Hepatocyte (in vitro differentiated cells): ENCODE measurements at regions not wholly inside any gene's neighbourhood (a gene's known extent, or its start where the extent isn't known, plus 50 kb on each side); places are given as distances from the start of the nearest gene placed in this dataset.

Experiments used
- DNase-seq: peaks from one replicate; pipeline ENCODE4 v3.0.0-alpha.2; 2016; ENCODE audit warnings: low spot score
- H2AFZ ChIP-seq: fragments of 200-600 bp; sonication (generic); 2 replicates; pipeline ENCODE4 v1.6.0; 2016; ENCODE audit warnings: antibody characterized with exemption, mild to moderate bottlenecking
- H3K27ac ChIP-seq: fragments of 200-600 bp; sonication (generic); 2 replicates; pipeline ENCODE4 v1.5.1; 2016; ENCODE audit warnings: mild to moderate bottlenecking
- H3K27me3 ChIP-seq: fragments of 200-600 bp; sonication (generic); 2 replicates; pipeline ENCODE4 v1.6.1; 2016
- H3K36me3 ChIP-seq: fragments of 200-600 bp; sonication (generic); replicated peaks from 2 replicates; pipeline ENCODE4 v1.5.1; 2016; ENCODE audit warnings: low read depth; ENCODE audit not compliant: insufficient read depth
- H3K4me1 ChIP-seq: fragments of 200-600 bp; sonication (generic); 2 replicates; pipeline ENCODE4 v1.5.1; 2016; ENCODE audit warnings: mild to moderate bottlenecking, moderate library complexity; ENCODE audit not compliant: insufficient read depth
- H3K4me2 ChIP-seq: fragments of 200-600 bp; sonication (generic); 2 replicates; pipeline ENCODE4 v1.6.0; 2016
- H3K4me3 ChIP-seq: fragments of 200-600 bp; sonication (generic); 2 replicates; pipeline ENCODE4 v1.5.1; 2016; ENCODE audit warnings: mild to moderate bottlenecking
- H3K79me2 ChIP-seq: fragments of 200-600 bp; sonication (generic); 2 replicates; pipeline ENCODE4 v1.6.0; 2017; ENCODE audit warnings: mild to moderate bottlenecking
- H3K9me2 ChIP-seq: fragments of 200-600 bp; sonication (generic); replicated peaks from 2 replicates; pipeline ENCODE4 v1.6.0; 2017; ENCODE audit warnings: mild to moderate bottlenecking; ENCODE audit not compliant: insufficient read depth
- H3K9me3 ChIP-seq: fragments of 200-600 bp; sonication (generic); 2 replicates; pipeline ENCODE4 v1.5.1; 2016; ENCODE audit warnings: low read depth, mild to moderate bottlenecking
- H4K20me1 ChIP-seq: fragments of 200-600 bp; sonication (generic); 2 replicates; pipeline ENCODE4 v1.6.0; 2016; ENCODE audit warnings: mild to moderate bottlenecking; ENCODE audit not compliant: insufficient read depth, poor library complexity, severe bottlenecking
- CTCF ChIP-seq: fragments of 200-600 bp; sonication (generic); IDR thresholded peaks from 2 replicates; pipeline ENCODE4 v1.5.1; 2016; ENCODE audit warnings: antibody characterized with exemption, mild to moderate bottlenecking; ENCODE audit not compliant: poor library complexity
- EZH2 ChIP-seq: fragments of 200-600 bp; sonication (generic); IDR thresholded peaks from 2 replicates; pipeline ENCODE4 v1.6.1; 2016; ENCODE audit warnings: antibody characterized with exemption, mild to moderate bottlenecking, borderline replicate concordance
- EZH2phosphoT487 ChIP-seq: fragments of 200-600 bp; sonication (generic); IDR thresholded peaks from one replicate; pipeline ENCODE4 v1.6.1; 2018; ENCODE audit warnings: antibody characterized with exemption, mild to moderate bottlenecking, low read depth, moderate library complexity; ENCODE audit not compliant: unreplicated experiment, severe bottlenecking
- WGBS: methylation state at CpG from one replicate; pipeline ENCODE4 v1.1.6; 2016; ENCODE audit warnings: low lambda C conversion rate; ENCODE audit errors: missing lambda C conversion rate; 5-methylcytosine and 5-hydroxymethylcytosine counted together

- no peak overlapping the region for H3K4me2 ChIP-seq
- no peaks in the 10 kb centered on the region for H3K36me3 ChIP-seq
- H3K27ac ChIP-seq = no peak overlapping the region
- no peaks in the 10 kb centered on the region for H3K9me3 ChIP-seq
- TF ChIP-seq EZH2 = no peak
- no peak for TF ChIP-seq CTCF
- TF ChIP-seq EZH2phosphoT487 = no peak
- H2AFZ ChIP-seq = no peak overlapping the region
- H3K27me3 ChIP-seq = no peaks in the 10 kb centered on the region
- no peak for DNase-seq
- H3K79me2 ChIP-seq = no peaks in the 10 kb centered on the region
- 70% methylated on average over 4 of the region's 4 CpGs for WGBS
- H3K9me2 ChIP-seq = no peaks in the 10 kb centered on the region
- H3K4me1 ChIP-seq = peaks cover 30% of the 10 kb centered on the region
- H4K20me1 ChIP-seq = no peaks in the 10 kb centered on the region
- H3K4me3 ChIP-seq = no peak overlapping the region
These were observed 212.6 kb upstream of the HTR1E start for GRCh38 chr6:86724695-86725094.

- Histone ChIP-seq H3K9me3 (no peaks in the 10 kb centered on the region), H3K4me1 (peaks cover 30% of the 10 kb centered on the region), H3K9me2 (no peaks in the 10 kb centered on the region), H3K4me2 (peak overlapping the region; percentile 55), H4K20me1 (no peaks in the 10 kb centered on the region), H3K79me2 (no peaks in the 10 kb centered on the region), H3K27ac (peak overlapping the region; percentile 74), H2AFZ (no peak overlapping the region), H3K27me3 (no peaks in the 10 kb centered on the region), H3K36me3 (no peaks in the 10 kb centered on the region), H3K4me3 (no peak overlapping the region)
- WGBS = 15% methylated on average over 4 of the region's 4 CpGs
- DNase-seq = no peak
- TF ChIP-seq EZH2 = no peak
- no peak for TF ChIP-seq EZH2phosphoT487
- TF ChIP-seq CTCF = no peak
These were observed 213.6 kb upstream of the HTR1E start for GRCh38 chr6:86723729-86724128.

- Histone ChIP-seq H4K20me1 (no peaks in the 10 kb centered on the region), H3K4me1 (peaks cover 30% of the 10 kb centered on the region), H2AFZ (peak overlapping the region; percentile 18), H3K4me3 (no peak overlapping the region), H3K9me3 (no peaks in the 10 kb centered on the region), H3K4me2 (peak overlapping the region; percentile 55), H3K79me2 (no peaks in the 10 kb centered on the region), H3K36me3 (no peaks in the 10 kb centered on the region), H3K9me2 (no peaks in the 10 kb centered on the region), H3K27me3 (no peaks in the 10 kb centered on the region), H3K27ac (peak overlapping the region; percentile 74)
- TF ChIP-seq EZH2phosphoT487 = no peak
- no peak for TF ChIP-seq EZH2
- TF ChIP-seq CTCF = no peak
- DNase-seq = no peak
- 16% methylated on average over 3 of the region's 3 CpGs for WGBS
These were observed 214.2 kb upstream of the HTR1E start for GRCh38 chr6:86723151-86723550.

GRCh38 chr6:86722131-86722530 is 215.2 kb upstream of the HTR1E start:
- DNase-seq = no peak
- no peak overlapping the region for H2AFZ ChIP-seq
- no peaks in the 10 kb centered on the region for H3K27me3 ChIP-seq
- H3K4me2 ChIP-seq = no peak overlapping the region
- no peak overlapping the region for H3K4me3 ChIP-seq
- no peaks in the 10 kb centered on the region for H3K36me3 ChIP-seq
- H3K27ac ChIP-seq = peak overlapping the region; percentile 74
- no peaks in the 10 kb centered on the region for H3K9me2 ChIP-seq
- H3K79me2 ChIP-seq = no peaks in the 10 kb centered on the region
- H3K9me3 ChIP-seq = no peaks in the 10 kb centered on the region
- H3K4me1 ChIP-seq = peaks cover 30% of the 10 kb centered on the region
- no peaks in the 10 kb centered on the region for H4K20me1 ChIP-seq
- TF ChIP-seq CTCF (no peak), EZH2 (no peak), EZH2phosphoT487 (no peak)
